GM12878 (cell line): ENCODE measurements at regions not wholly inside any gene's neighbourhood (a gene's known extent, or its start where the extent isn't known, plus 50 kb on each side); places are given as distances from the start of the nearest gene placed in this dataset.

Experiments
- ATAC-seq: fragments of 200-7000 bp; cut with Tn5 transposase; 3 replicates; pipeline ENCODE4 v1.9.1; 2020; ENCODE audit warnings: mild to moderate bottlenecking, moderate library complexity
- BruUV-seq: library from RNA; stranded (reverse); fragments of 400-500 nt; replicated peaks from 2 replicates; lab custom pipeline; 2021; lab: Mats Ljungman, UMichigan
- CTCF ChIA-PET: fragments of 300-600 bp; sonication (Branson Sonifier 250); formaldehyde crosslinking; extraction: SDS; loops from one replicate; lab custom pipeline; 2021; ENCODE audit warnings: inconsistent platforms; lab: Yijun Ruan, JAX
- POLR2A ChIA-PET: fragments of 350-600 bp; formaldehyde crosslinking; extraction: SDS; loops from one replicate; lab custom pipeline; 2021; ENCODE audit warnings: inconsistent platforms; lab: Charles Lee
- RAD21 ChIA-PET: fragments of 300-600 bp; sonication (Branson Sonifier 250); formaldehyde crosslinking; loops from one replicate; lab custom pipeline; 2023; ENCODE audit warnings: antibody characterized with exemption; ENCODE audit not compliant: unreplicated experiment; lab: Charles Lee
- SMC1A ChIA-PET: fragments of 300-600 bp; sonication (Branson Sonifier 250); formaldehyde crosslinking; loops from one replicate; lab custom pipeline; 2023; ENCODE audit not compliant: unreplicated experiment, uncharacterized antibody; lab: Charles Lee
- DNase-seq: peaks from one replicate; pipeline ENCODE4 v3.0.0-alpha.2; 2011; ENCODE audit warnings: low read depth, low spot score
- FAIRE-seq: peaks from 3 replicates; lab custom pipeline; 2011; peaks lifted over from hg19 to GRCh38; lab: Jason Lieb, UNC
- H2AFZ ChIP-seq: 2 replicates; pipeline ENCODE4 v1.6.0; 2011; ENCODE audit warnings: low read depth, low read length, control low read depth; ENCODE audit not compliant: control insufficient read depth
- H3K27ac ChIP-seq: 2 replicates; pipeline ENCODE4 v1.5.1; 2011; ENCODE audit warnings: control low read depth; ENCODE audit not compliant: control insufficient read depth, insufficient read depth
- H3K27me3 ChIP-seq, 2 experiments: replicated peaks in 1 of 2; 2 replicates each; pipeline versions ENCODE4 v1.6.0 to v1.6.1; 2011; ENCODE audit warnings: low read length in 1 of 2; ENCODE audit not compliant: control insufficient read depth in 2 of 2, insufficient read depth in 2 of 2
- H3K36me3 ChIP-seq, 2 experiments: 2 replicates each; pipeline ENCODE4 v1.5.1; 2011; ENCODE audit warnings: low read length in 1 of 2; ENCODE audit not compliant: control insufficient read depth in 2 of 2, insufficient read depth in 2 of 2
- H3K4me1 ChIP-seq: 2 replicates; pipeline ENCODE4 v1.6.1; 2011; ENCODE audit warnings: mild to moderate bottlenecking, low read length, moderate library complexity, mixed read lengths; ENCODE audit not compliant: control insufficient read depth, insufficient read depth
- H3K4me2 ChIP-seq: 2 replicates; pipeline ENCODE4 v1.6.0; 2011; ENCODE audit warnings: control low read depth; ENCODE audit not compliant: control insufficient read depth, insufficient read depth
- H3K4me3 ChIP-seq: fragments of 200-600 bp; sonication (generic); 2 replicates; pipeline ENCODE4 v1.5.1; 2016
- H3K79me2 ChIP-seq: 2 replicates; pipeline ENCODE4 v1.6.0; 2011; ENCODE audit warnings: low read length; ENCODE audit not compliant: control insufficient read depth, insufficient read depth
- H3K9ac ChIP-seq: 2 replicates; pipeline ENCODE4 v1.8.0; 2011; ENCODE audit warnings: low read length, control low read depth, mixed read lengths; ENCODE audit not compliant: control insufficient read depth, insufficient read depth
- H3K9me3 ChIP-seq: replicated peaks from 3 replicates; pipeline ENCODE4 v1.5.1; 2011; ENCODE audit warnings: mild to moderate bottlenecking, low read length; ENCODE audit not compliant: control insufficient read depth, insufficient read depth
- H4K20me1 ChIP-seq: 2 replicates; pipeline ENCODE4 v1.6.0; 2011; ENCODE audit not compliant: control insufficient read depth, insufficient read depth
- JUNB ChIP-seq: IDR thresholded peaks from 2 replicates; pipeline ENCODE4 v1.6.1; 2016; ENCODE audit warnings: antibody characterized with exemption, mild to moderate bottlenecking
- NBN ChIP-seq: fragments of 450-650 bp; IDR thresholded peaks from 2 replicates; pipeline ENCODE4 v1.6.1; 2016
- SP1 ChIP-seq: IDR thresholded peaks from one replicate; pipeline ENCODE4 v1.6.1; 2011; ENCODE audit warnings: low read depth, low read length
- ZBED1 ChIP-seq: IDR thresholded peaks from 2 replicates; pipeline ENCODE4 v1.6.1; 2016; ENCODE audit warnings: borderline replicate concordance
- WGBS: methylation state at CpG from one replicate; pipeline ENCODE4 v1.1.6; 2016; ENCODE audit warnings: low lambda C conversion rate; ENCODE audit not compliant: insufficient replicate concordance, insufficient coverage; ENCODE audit errors: missing lambda C conversion rate; 5-methylcytosine and 5-hydroxymethylcytosine counted together
- in situ Hi-C: fragments of 300-500 bp; cut with MboI; formaldehyde crosslinking; loops from 9 replicates; pipeline ENCODE4 v1.14.3; 2018; ENCODE audit warnings: mixed read lengths
- intact Hi-C: fragments of 100-400 bp; cut with micrococcal nuclease; formaldehyde crosslinking; loops from one replicate; pipeline ENCODE4 v1.14.2; 2022; ENCODE audit not compliant: unreplicated experiment
- TF ChIP-seq, protein P1 (sequence below): IDR thresholded peaks from 2 replicates; pipeline ENCODE4 v1.6.1; 2011; ENCODE audit warnings: mild to moderate bottlenecking, low read depth, low read length, moderate library complexity; ENCODE audit not compliant: insufficient replicate concordance
- TF ChIP-seq, protein P2 (sequence below): fragments of 450-650 bp; IDR thresholded peaks from 2 replicates; pipeline ENCODE4 v1.6.1; 2017; ENCODE audit warnings: mild to moderate bottlenecking, moderate library complexity

DNA sequence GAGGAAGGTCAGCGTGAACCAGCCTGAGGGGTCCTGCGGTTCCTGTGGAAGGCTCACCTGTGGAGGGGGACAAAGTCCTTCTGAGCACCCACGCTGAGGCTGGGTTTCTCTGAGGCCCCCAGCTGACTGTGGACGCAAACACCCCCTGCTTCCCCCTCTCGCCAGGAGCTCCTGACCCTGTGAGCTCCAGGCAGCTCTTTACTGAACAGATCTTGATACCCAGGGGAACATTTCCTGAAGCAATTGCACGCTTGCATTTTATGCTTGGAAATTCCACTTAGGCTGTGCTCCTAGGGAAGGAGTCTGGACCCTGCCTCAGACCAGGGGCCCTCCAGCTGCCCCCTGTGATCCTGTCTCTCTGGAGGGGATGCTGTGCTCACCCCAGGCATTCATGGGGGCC, 454.2 kb upstream of the B3GAT1 start:
- Histone ChIP-seq H3K4me2 (no peak overlapping the region), H3K4me1 (no peaks in the 10 kb centered on the region), H3K9me3 (no peaks in the 10 kb centered on the region), H3K9ac (no peak overlapping the region), H2AFZ (no peak overlapping the region), H3K4me3 (no peak overlapping the region), H4K20me1 (no peaks in the 10 kb centered on the region), H3K27me3 (no peaks in the 10 kb centered on the region; a peak in 2 of 4 replicates), H3K36me3 (no peaks in the 10 kb centered on the region), H3K27ac (no peak overlapping the region), H3K79me2 (no peaks in the 10 kb centered on the region)
- TF ChIP-seq, protein P1, sequence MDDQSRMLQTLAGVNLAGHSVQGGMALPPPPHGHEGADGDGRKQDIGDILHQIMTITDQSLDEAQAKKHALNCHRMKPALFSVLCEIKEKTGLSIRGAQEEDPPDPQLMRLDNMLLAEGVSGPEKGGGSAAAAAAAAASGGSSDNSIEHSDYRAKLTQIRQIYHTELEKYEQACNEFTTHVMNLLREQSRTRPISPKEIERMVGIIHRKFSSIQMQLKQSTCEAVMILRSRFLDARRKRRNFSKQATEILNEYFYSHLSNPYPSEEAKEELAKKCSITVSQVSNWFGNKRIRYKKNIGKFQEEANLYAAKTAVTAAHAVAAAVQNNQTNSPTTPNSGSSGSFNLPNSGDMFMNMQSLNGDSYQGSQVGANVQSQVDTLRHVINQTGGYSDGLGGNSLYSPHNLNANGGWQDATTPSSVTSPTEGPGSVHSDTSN = no peak
- TF ChIP-seq ZBED1 (no peak), NBN (no peak), SP1 (no peak), JUNB (no peak)
- TF ChIP-seq, protein P2, sequence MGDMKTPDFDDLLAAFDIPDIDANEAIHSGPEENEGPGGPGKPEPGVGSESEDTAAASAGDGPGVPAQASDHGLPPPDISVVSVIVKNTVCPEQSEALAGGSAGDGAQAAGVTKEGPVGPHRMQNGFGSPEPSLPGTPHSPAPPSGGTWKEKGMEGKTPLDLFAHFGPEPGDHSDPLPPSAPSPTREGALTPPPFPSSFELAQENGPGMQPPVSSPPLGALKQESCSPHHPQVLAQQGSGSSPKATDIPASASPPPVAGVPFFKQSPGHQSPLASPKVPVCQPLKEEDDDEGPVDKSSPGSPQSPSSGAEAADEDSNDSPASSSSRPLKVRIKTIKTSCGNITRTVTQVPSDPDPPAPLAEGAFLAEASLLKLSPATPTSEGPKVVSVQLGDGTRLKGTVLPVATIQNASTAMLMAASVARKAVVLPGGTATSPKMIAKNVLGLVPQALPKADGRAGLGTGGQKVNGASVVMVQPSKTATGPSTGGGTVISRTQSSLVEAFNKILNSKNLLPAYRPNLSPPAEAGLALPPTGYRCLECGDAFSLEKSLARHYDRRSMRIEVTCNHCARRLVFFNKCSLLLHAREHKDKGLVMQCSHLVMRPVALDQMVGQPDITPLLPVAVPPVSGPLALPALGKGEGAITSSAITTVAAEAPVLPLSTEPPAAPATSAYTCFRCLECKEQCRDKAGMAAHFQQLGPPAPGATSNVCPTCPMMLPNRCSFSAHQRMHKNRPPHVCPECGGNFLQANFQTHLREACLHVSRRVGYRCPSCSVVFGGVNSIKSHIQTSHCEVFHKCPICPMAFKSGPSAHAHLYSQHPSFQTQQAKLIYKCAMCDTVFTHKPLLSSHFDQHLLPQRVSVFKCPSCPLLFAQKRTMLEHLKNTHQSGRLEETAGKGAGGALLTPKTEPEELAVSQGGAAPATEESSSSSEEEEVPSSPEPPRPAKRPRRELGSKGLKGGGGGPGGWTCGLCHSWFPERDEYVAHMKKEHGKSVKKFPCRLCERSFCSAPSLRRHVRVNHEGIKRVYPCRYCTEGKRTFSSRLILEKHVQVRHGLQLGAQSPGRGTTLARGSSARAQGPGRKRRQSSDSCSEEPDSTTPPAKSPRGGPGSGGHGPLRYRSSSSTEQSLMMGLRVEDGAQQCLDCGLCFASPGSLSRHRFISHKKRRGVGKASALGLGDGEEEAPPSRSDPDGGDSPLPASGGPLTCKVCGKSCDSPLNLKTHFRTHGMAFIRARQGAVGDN = no peak
- 15% methylated on average over 6 of the region's 6 CpGs for WGBS
- intact Hi-C loops (loop anchor here (5.0 kb wide), 1 partner anchor 504 kb away; no protein-coding TSS in a partner anchor), in situ Hi-C loops (no loop called here)
- no TSS peak for BruUV-seq
- CTCF ChIA-PET = no interaction called here
- DNase-seq = no peak
- FAIRE-seq = no peak
- POLR2A ChIA-PET = no interaction called here
- SMC1A ChIA-PET = no interaction called here
- RAD21 ChIA-PET = no interaction called here
- no peak for ATAC-seq
